Vagina (tissue), 2 donors: ENCODE measurements at regions not wholly inside any gene's neighbourhood (a gene's known extent, or its start where the extent isn't known, plus 50 kb on each side); places are given as distances from the start of the nearest gene placed in this dataset.
A peak's percentile ranks its signal among the peaks of the same experiment; 100 is the strongest.
"Not testable (repeated sequence)": the region's sequence is repeated elsewhere in the genome, so short reads cannot be mapped to it uniquely, and the experiment has no call there.

ENCODE experiments used
- DNase-seq, 2 donors: peaks; one replicate each; pipeline ENCODE4 v3.0.0-alpha.2; 2017; ENCODE audit errors: extremely low spot score in 2 of 2
- H3K27ac ChIP-seq: fragments of 200-600 bp; sonication (generic); one replicate; pipeline ENCODE4 v1.5.1; 2019
- H3K27me3 ChIP-seq: fragments of 200-600 bp; sonication (generic); one replicate; pipeline ENCODE4 v1.5.1; 2019
- H3K36me3 ChIP-seq, 2 donors: fragments of 200-600 bp; sonication (generic); one replicate each; pipeline ENCODE4 v1.5.1; 2017 to 2019
- H3K4me1 ChIP-seq: fragments of 200-600 bp; sonication (generic); one replicate; pipeline ENCODE4 v1.5.1; 2019
- H3K4me3 ChIP-seq, 2 donors: fragments of 200-600 bp; sonication (generic); 1 replicate in 1 of 2; 2 replicates in 1 of 2; pipeline ENCODE4 v1.5.1; 2016 to 2019
- H3K9me3 ChIP-seq: fragments of 200-600 bp; sonication (generic); one replicate; pipeline ENCODE4 v1.5.1; 2019
- POLR2A ChIP-seq, 2 donors: fragments of 450-650 bp; IDR thresholded peaks; one replicate each; pipeline ENCODE4 v1.6.1; 2017; ENCODE audit warnings: antibody characterized with exemption in 2 of 2, mild to moderate bottlenecking in 2 of 2, moderate library complexity in 2 of 2
- POLR2AphosphoS5 ChIP-seq, 2 donors: sonication (generic); formaldehyde crosslinking; IDR thresholded peaks; one replicate each; pipeline ENCODE4 v1.9.0; 2017; ENCODE audit warnings: antibody characterized with exemption in 2 of 2, mild to moderate bottlenecking in 2 of 2, low read depth in 1 of 2; ENCODE audit not compliant: insufficient read depth in 1 of 2
- intact Hi-C: fragments of 100-400 bp; cut with DNase I; formaldehyde crosslinking; loops from one replicate; pipeline ENCODE4 v1.15.1; 2023
- TF ChIP-seq, protein P1 (sequence below), 3 experiments: fragments of 450-650 bp in 2 of 3; fragments of 200-600 bp in 1 of 3; sonication (generic) in 1 of 3; IDR thresholded peaks; one replicate each; pipeline ENCODE4 v1.5.1; 2017 to 2019; ENCODE audit warnings: antibody characterized with exemption in 3 of 3, mild to moderate bottlenecking in 2 of 3, moderate library complexity in 2 of 3

DNA sequence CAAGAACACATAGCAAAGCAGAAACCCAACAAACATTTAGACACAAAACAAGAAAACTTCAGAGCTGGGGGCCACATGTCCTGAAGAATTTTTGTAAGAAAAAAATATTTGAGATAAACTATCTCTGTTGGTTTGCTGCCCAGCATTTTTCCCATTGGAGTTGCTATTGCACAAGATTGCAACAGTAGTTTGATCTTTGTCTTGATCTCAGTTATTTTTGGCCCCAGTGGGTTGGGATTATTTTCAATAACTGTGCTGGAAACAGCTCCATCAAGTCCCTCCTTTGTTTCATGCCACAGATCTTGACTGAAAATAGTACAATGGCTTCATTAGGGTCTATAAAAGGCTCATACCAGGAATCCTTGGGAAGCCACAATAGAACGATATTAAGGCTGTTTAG lies 103.8 kb upstream of the RAI2 start:
- H3K27me3 ChIP-seq = no peaks in the 10 kb centered on the region
- no peak overlapping the region for H3K27ac ChIP-seq
- no peaks in the 10 kb centered on the region for H3K4me1 ChIP-seq
- H3K9me3 ChIP-seq = no peaks in the 10 kb centered on the region
- no peaks in the 10 kb centered on the region for H3K36me3 ChIP-seq
- TF ChIP-seq POLR2AphosphoS5 (IDR thresholded peaks at IDR 0.05; ENCODE audit: insufficient read depth in 1 of 2, low read depth in 1 of 2) (no peak), POLR2A (IDR thresholded peaks at IDR 0.05) (no peak)
- TF ChIP-seq, protein P1, sequence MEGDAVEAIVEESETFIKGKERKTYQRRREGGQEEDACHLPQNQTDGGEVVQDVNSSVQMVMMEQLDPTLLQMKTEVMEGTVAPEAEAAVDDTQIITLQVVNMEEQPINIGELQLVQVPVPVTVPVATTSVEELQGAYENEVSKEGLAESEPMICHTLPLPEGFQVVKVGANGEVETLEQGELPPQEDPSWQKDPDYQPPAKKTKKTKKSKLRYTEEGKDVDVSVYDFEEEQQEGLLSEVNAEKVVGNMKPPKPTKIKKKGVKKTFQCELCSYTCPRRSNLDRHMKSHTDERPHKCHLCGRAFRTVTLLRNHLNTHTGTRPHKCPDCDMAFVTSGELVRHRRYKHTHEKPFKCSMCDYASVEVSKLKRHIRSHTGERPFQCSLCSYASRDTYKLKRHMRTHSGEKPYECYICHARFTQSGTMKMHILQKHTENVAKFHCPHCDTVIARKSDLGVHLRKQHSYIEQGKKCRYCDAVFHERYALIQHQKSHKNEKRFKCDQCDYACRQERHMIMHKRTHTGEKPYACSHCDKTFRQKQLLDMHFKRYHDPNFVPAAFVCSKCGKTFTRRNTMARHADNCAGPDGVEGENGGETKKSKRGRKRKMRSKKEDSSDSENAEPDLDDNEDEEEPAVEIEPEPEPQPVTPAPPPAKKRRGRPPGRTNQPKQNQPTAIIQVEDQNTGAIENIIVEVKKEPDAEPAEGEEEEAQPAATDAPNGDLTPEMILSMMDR (IDR thresholded peaks at IDR 0.05) = no peak
- no peak for DNase-seq
- no peak overlapping the region for H3K4me3 ChIP-seq
- intact Hi-C loops = no loop called here

- H3K4me1 ChIP-seq = no peaks in the 10 kb centered on the region
- H3K27me3 ChIP-seq = no peaks in the 10 kb centered on the region
- no peak for TF ChIP-seq POLR2AphosphoS5 (IDR thresholded peaks at IDR 0.05; ENCODE audit: insufficient read depth in 1 of 2, low read depth in 1 of 2)
- TF ChIP-seq, protein P1 (IDR thresholded peaks at IDR 0.05) = no peak
- TF ChIP-seq POLR2A (IDR thresholded peaks at IDR 0.05) = no peak
- no peak overlapping the region for H3K4me3 ChIP-seq
- no peak overlapping the region for H3K27ac ChIP-seq
- no peak for DNase-seq
- H3K36me3 ChIP-seq = no peaks in the 10 kb centered on the region
- H3K9me3 ChIP-seq = no peaks in the 10 kb centered on the region
- intact Hi-C loops = no loop called here
Observed at GRCh38 chrX:17960891-17961290, 99.8 kb upstream of the RAI2 start.

DNA sequence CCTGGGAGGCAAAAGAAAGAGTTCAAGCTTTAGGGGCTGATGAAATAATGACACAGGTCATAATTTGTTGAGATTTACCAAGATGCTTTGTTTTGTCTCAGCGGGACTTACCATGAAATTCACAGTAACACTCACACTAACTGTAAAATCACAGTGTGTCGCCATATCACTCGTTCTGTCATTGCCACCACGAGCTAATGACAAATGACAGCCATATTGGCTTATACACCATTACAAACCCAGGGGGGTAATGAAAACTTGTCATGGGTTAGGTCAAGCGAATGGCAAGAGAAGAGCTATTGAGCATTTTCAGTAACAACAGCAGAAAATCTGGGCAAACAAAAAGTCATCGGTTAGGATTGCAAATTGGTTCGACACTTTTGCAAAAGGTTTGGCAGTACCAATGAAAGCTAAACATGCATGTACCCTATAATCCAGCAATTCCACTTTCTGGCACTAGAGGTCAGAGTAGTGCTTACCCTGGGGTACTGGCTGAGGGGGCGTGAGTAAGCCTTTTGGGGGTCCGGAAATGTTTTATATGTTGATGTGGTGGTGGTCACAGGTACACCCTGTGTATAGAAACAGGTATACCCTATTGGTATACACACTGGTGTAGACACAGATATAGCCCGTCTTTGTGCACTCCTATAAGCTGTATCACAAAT lies 83.9 kb upstream of the RAI2 start:
- H3K27me3 ChIP-seq = no peaks in the 10 kb centered on the region
- TF ChIP-seq POLR2AphosphoS5 (IDR thresholded peaks at IDR 0.05; ENCODE audit: insufficient read depth in 1 of 2, low read depth in 1 of 2) = no peak
- TF ChIP-seq, protein P1 (IDR thresholded peaks at IDR 0.05) = peak in 1 of 3 experiments; percentile 13
- DNase-seq = no peak
- H3K4me3 ChIP-seq = no peak overlapping the region
- no peaks in the 10 kb centered on the region for H3K9me3 ChIP-seq
- no peaks in the 10 kb centered on the region for H3K36me3 ChIP-seq
- intact Hi-C loops = no loop called here
- no peaks in the 10 kb centered on the region for H3K4me1 ChIP-seq
- H3K27ac ChIP-seq = no peak overlapping the region

GRCh38 chrX:17941171-17941570 lies 80.1 kb upstream of the RAI2 start:
- intact Hi-C loops, H3K27me3 ChIP-seq, H3K4me1 ChIP-seq, H3K36me3 ChIP-seq, H3K27ac ChIP-seq, H3K4me3 ChIP-seq, H3K9me3 ChIP-seq, DNase-seq: not testable (repeated sequence)

GRCh38 chrX:17939724-17940123 lies 78.6 kb upstream of the RAI2 start:
- H3K4me1 ChIP-seq = no peaks in the 10 kb centered on the region
- no peak overlapping the region for H3K4me3 ChIP-seq
- no peaks in the 10 kb centered on the region for H3K9me3 ChIP-seq
- H3K36me3 ChIP-seq = no peaks in the 10 kb centered on the region
- DNase-seq = no peak
- H3K27ac ChIP-seq = no peak overlapping the region
- TF ChIP-seq, protein P1 (IDR thresholded peaks at IDR 0.05) = no peak
- TF ChIP-seq POLR2A (IDR thresholded peaks at IDR 0.05) = no peak
- TF ChIP-seq POLR2AphosphoS5 (IDR thresholded peaks at IDR 0.05; ENCODE audit: insufficient read depth in 1 of 2, low read depth in 1 of 2) = no peak
- no peaks in the 10 kb centered on the region for H3K27me3 ChIP-seq
- intact Hi-C loops = no loop called here
